Body of pancreas (tissue), 4 donors: ENCODE measurements at regions not wholly inside any gene's neighbourhood (a gene's known extent, or its start where the extent isn't known, plus 50 kb on each side); places are given as distances from the start of the nearest gene placed in this dataset.

Source experiments
- CTCF ChIP-seq, 7 experiments: fragments of 450-650 bp in 4 of 7; fragments of 200-600 bp in 3 of 7; sonication (generic) in 3 of 7; IDR thresholded peaks; one replicate each; pipeline ENCODE4 v1.5.1; 2016 to 2019; ENCODE audit warnings: antibody characterized with exemption in 7 of 7
- POLR2A ChIP-seq, 3 donors: fragments of 450-650 bp; IDR thresholded peaks; one replicate each; pipeline ENCODE4 v1.6.1; 2016; ENCODE audit warnings: antibody characterized with exemption in 3 of 3, mild to moderate bottlenecking in 2 of 3

- TF ChIP-seq POLR2A (IDR thresholded peaks at IDR 0.05) = no peak
- TF ChIP-seq CTCF (IDR thresholded peaks at IDR 0.05) = no peak
These were observed 59.7 kb upstream of the PSEN2 start for GRCh38 chr1:226810681-226811080.
